Skeletal muscle satellite cell (primary cell): ENCODE measurements at regions not wholly inside any gene's neighbourhood (a gene's known extent, or its start where the extent isn't known, plus 50 kb on each side); places are given as distances from the start of the nearest gene placed in this dataset.

Source experiments
- H3K27me3 ChIP-seq: 2 replicates; pipeline ENCODE4 v1.7.0; 2013; ENCODE audit warnings: low read length; ENCODE audit not compliant: control insufficient read depth, insufficient read depth
- H3K36me3 ChIP-seq: 2 replicates; pipeline ENCODE4 v1.7.0; 2013; ENCODE audit warnings: mild to moderate bottlenecking, control low read depth, low read length; ENCODE audit not compliant: insufficient read depth
- H3K4me1 ChIP-seq: 2 replicates; pipeline ENCODE4 v1.7.0; 2013; ENCODE audit warnings: low read length; ENCODE audit not compliant: control insufficient read depth, insufficient read depth
- H3K4me2 ChIP-seq: 2 replicates; pipeline ENCODE4 v1.7.0; 2013; ENCODE audit warnings: mild to moderate bottlenecking, low read length
- H3K4me3 ChIP-seq: 2 replicates; pipeline ENCODE4 v1.7.0; 2013; ENCODE audit warnings: low read length
- H3K9ac ChIP-seq: 2 replicates; pipeline ENCODE4 v1.7.0; 2013; ENCODE audit warnings: mild to moderate bottlenecking, low read depth, low read length, moderate library complexity
- H3K9me3 ChIP-seq: replicated peaks from 2 replicates; pipeline ENCODE4 v1.7.0; 2013; ENCODE audit warnings: mild to moderate bottlenecking, control low read depth, low read length

GRCh38 chr12:130216031-130216430, 53.8 kb downstream of the FZD10 start:
- no peak overlapping the region for H3K4me2 ChIP-seq
- no peaks in the 10 kb centered on the region for H3K4me1 ChIP-seq
- no peaks in the 10 kb centered on the region for H3K36me3 ChIP-seq
- peaks cover 17% of the 10 kb centered on the region for H3K9me3 ChIP-seq
- H3K4me3 ChIP-seq: no peak overlapping the region
- no peaks in the 10 kb centered on the region for H3K27me3 ChIP-seq
- H3K9ac ChIP-seq: no peak overlapping the region

- Histone ChIP-seq H3K9ac (no peak overlapping the region), H3K9me3 (peaks cover 18% of the 10 kb centered on the region), H3K36me3 (no peaks in the 10 kb centered on the region), H3K4me2 (no peak overlapping the region), H3K4me1 (no peaks in the 10 kb centered on the region), H3K27me3 (no peaks in the 10 kb centered on the region), H3K4me3 (no peak overlapping the region)
Observed at GRCh38 chr12:130218682-130219081, 56.4 kb downstream of the FZD10 start.

- no peaks in the 10 kb centered on the region for H3K4me1 ChIP-seq
- no peaks in the 10 kb centered on the region for H3K36me3 ChIP-seq
- H3K9me3 ChIP-seq: peaks cover 30% of the 10 kb centered on the region
- H3K9ac ChIP-seq: no peak overlapping the region
- H3K27me3 ChIP-seq: no peaks in the 10 kb centered on the region
- H3K4me3 ChIP-seq: no peak overlapping the region
- H3K4me2 ChIP-seq: no peak overlapping the region
Observed at GRCh38 chr12:130219929-130220705, 57.9 kb downstream of the FZD10 start.

- H3K4me1 ChIP-seq: no peaks in the 10 kb centered on the region
Observed at GRCh38 chr12:130220706-130221100, 58.4 kb downstream of the FZD10 start.

GRCh38 chr12:130222519-130223218, 60.4 kb downstream of the FZD10 start:
- Histone ChIP-seq H3K4me1 (no peaks in the 10 kb centered on the region), H3K9me3 (peaks cover 31% of the 10 kb centered on the region), H3K9ac (no peak overlapping the region), H3K27me3 (no peaks in the 10 kb centered on the region), H3K4me3 (no peak overlapping the region), H3K36me3 (no peaks in the 10 kb centered on the region), H3K4me2 (no peak overlapping the region)

More at GRCh38 chr12:130220706-130221100, 58.4 kb downstream of the FZD10 start:
- H3K4me3 ChIP-seq: no peak overlapping the region
- no peaks in the 10 kb centered on the region for H3K27me3 ChIP-seq
- H3K9ac ChIP-seq: no peak overlapping the region
- peaks cover 33% of the 10 kb centered on the region for H3K9me3 ChIP-seq
- H3K36me3 ChIP-seq: no peaks in the 10 kb centered on the region
- no peak overlapping the region for H3K4me2 ChIP-seq

- Histone ChIP-seq H3K9ac (no peak overlapping the region), H3K27me3 (no peaks in the 10 kb centered on the region), H3K4me3 (no peak overlapping the region), H3K4me1 (no peaks in the 10 kb centered on the region), H3K4me2 (no peak overlapping the region), H3K9me3 (peaks cover 30% of the 10 kb centered on the region), H3K36me3 (no peaks in the 10 kb centered on the region)
Observed at GRCh38 chr12:130223767-130224244, 61.5 kb downstream of the FZD10 start.

- Histone ChIP-seq H3K27me3 (no peaks in the 10 kb centered on the region), H3K9me3 (peaks cover 31% of the 10 kb centered on the region), H3K4me3 (no peak overlapping the region)
Observed at GRCh38 chr12:130224613-130225012, 62.3 kb downstream of the FZD10 start.

GRCh38 chr12:130225347-130225746, 63.1 kb downstream of the FZD10 start:
- no peaks in the 10 kb centered on the region for H3K27me3 ChIP-seq
- no peaks in the 10 kb centered on the region for H3K36me3 ChIP-seq
- H3K4me2 ChIP-seq: no peak overlapping the region
- H3K9ac ChIP-seq: no peak overlapping the region
- no peak overlapping the region for H3K4me3 ChIP-seq
- no peaks in the 10 kb centered on the region for H3K4me1 ChIP-seq
- H3K9me3 ChIP-seq: peaks cover 31% of the 10 kb centered on the region

More at GRCh38 chr12:130224613-130225012, 62.3 kb downstream of the FZD10 start:
- Histone ChIP-seq H3K36me3 (no peaks in the 10 kb centered on the region), H3K4me2 (no peak overlapping the region), H3K4me1 (no peaks in the 10 kb centered on the region), H3K9ac (no peak overlapping the region)

GRCh38 chr12:130226126-130226525, 63.9 kb downstream of the FZD10 start:
- no peak overlapping the region for H3K9ac ChIP-seq
- no peaks in the 10 kb centered on the region for H3K36me3 ChIP-seq
- peaks cover 35% of the 10 kb centered on the region for H3K9me3 ChIP-seq

GRCh38 chr12:130226771-130227170, 64.5 kb downstream of the FZD10 start:
- H3K4me2 ChIP-seq: no peak overlapping the region
- no peaks in the 10 kb centered on the region for H3K36me3 ChIP-seq
- H3K27me3 ChIP-seq: no peaks in the 10 kb centered on the region
- no peak overlapping the region for H3K9ac ChIP-seq
- H3K4me1 ChIP-seq: no peaks in the 10 kb centered on the region
- peaks cover 35% of the 10 kb centered on the region for H3K9me3 ChIP-seq
- no peak overlapping the region for H3K4me3 ChIP-seq

More at GRCh38 chr12:130226126-130226525, 63.9 kb downstream of the FZD10 start:
- Histone ChIP-seq H3K4me2 (no peak overlapping the region), H3K4me3 (no peak overlapping the region), H3K4me1 (no peaks in the 10 kb centered on the region), H3K27me3 (no peaks in the 10 kb centered on the region)

GRCh38 chr12:130227641-130228040, 65.4 kb downstream of the FZD10 start:
- Histone ChIP-seq H3K4me2 (no peak overlapping the region), H3K9ac (no peak overlapping the region), H3K36me3 (no peaks in the 10 kb centered on the region), H3K27me3 (no peaks in the 10 kb centered on the region), H3K9me3 (peaks cover 35% of the 10 kb centered on the region), H3K4me3 (no peak overlapping the region), H3K4me1 (no peaks in the 10 kb centered on the region)
